BE2C (cell line): ENCODE measurements at regions not wholly inside any gene's neighbourhood (a gene's known extent, or its start where the extent isn't known, plus 50 kb on each side); places are given as distances from the start of the nearest gene placed in this dataset.

Source experiments
- DNase-seq: peaks from one replicate; pipeline ENCODE4 v3.0.0-alpha.2; 2020
- H3K27me3 ChIP-seq: fragments of 250-450 bp; sonication (Bioruptor Pico); 2 replicates; pipeline ENCODE4 v1.5.1; 2020; ENCODE audit warnings: mild to moderate bottlenecking
- H3K36me3 ChIP-seq: fragments of 250-450 bp; sonication (Bioruptor Pico); 2 replicates; pipeline ENCODE4 v1.5.1; 2020; ENCODE audit warnings: mild to moderate bottlenecking
- H3K4me1 ChIP-seq: fragments of 250-450 bp; sonication (Bioruptor Pico); 2 replicates; pipeline ENCODE4 v1.5.1; 2020
- H3K4me3 ChIP-seq: 2 replicates; pipeline ENCODE4 v1.5.1; 2011; ENCODE audit warnings: low read depth, low read length
- H3K9me3 ChIP-seq: fragments of 250-450 bp; sonication (Bioruptor Pico); 2 replicates; pipeline ENCODE4 v1.5.1; 2020
- CTCF ChIP-seq: IDR thresholded peaks from 2 replicates; pipeline ENCODE4 v1.5.1; 2012; ENCODE audit warnings: mild to moderate bottlenecking, low read depth, low read length

GRCh38 chr6:67680297-67680932 is 954.7 kb upstream of the ADGRB3 start:
- no peaks in the 10 kb centered on the region for H3K36me3 ChIP-seq
- no peak for DNase-seq
- peaks cover 9% of the 10 kb centered on the region for H3K4me1 ChIP-seq
- no peak for TF ChIP-seq CTCF
- no peak overlapping the region for H3K4me3 ChIP-seq
- no peaks in the 10 kb centered on the region; the same call in 1 of the 2 replicates for H3K9me3 ChIP-seq
- H3K27me3 ChIP-seq = no peaks in the 10 kb centered on the region

- H3K4me3 ChIP-seq = no peak overlapping the region
- no peaks in the 10 kb centered on the region for H3K27me3 ChIP-seq
- DNase-seq = peak; percentile 27
- no peak for TF ChIP-seq CTCF
- no peaks in the 10 kb centered on the region for H3K36me3 ChIP-seq
- no peaks in the 10 kb centered on the region; the same call in 1 of the 2 replicates for H3K9me3 ChIP-seq
- H3K4me1 ChIP-seq = peaks cover 9% of the 10 kb centered on the region
Measured at GRCh38 chr6:67679566-67680296, 955.4 kb upstream of the ADGRB3 start.

- TF ChIP-seq CTCF = no peak
- DNase-seq = no peak
- Histone ChIP-seq H3K27me3 (no peaks in the 10 kb centered on the region), H3K9me3 (no peaks in the 10 kb centered on the region; the same call in 1 of the 2 replicates), H3K4me3 (no peak overlapping the region), H3K4me1 (peaks cover 9% of the 10 kb centered on the region), H3K36me3 (no peaks in the 10 kb centered on the region)
Measured at GRCh38 chr6:67676892-67677291, 958.2 kb upstream of the ADGRB3 start.

GRCh38 chr6:67667637-67668422 is 967.3 kb upstream of the ADGRB3 start:
- Histone ChIP-seq H3K4me1 (peaks cover 8% of the 10 kb centered on the region), H3K9me3 (no peaks in the 10 kb centered on the region; the same call in 1 of the 2 replicates), H3K27me3 (no peaks in the 10 kb centered on the region), H3K36me3 (no peaks in the 10 kb centered on the region), H3K4me3 (no peak overlapping the region)
- no peak for TF ChIP-seq CTCF
- peak; percentile 51 for DNase-seq

- H3K27me3 ChIP-seq = no peaks in the 10 kb centered on the region
- no peaks in the 10 kb centered on the region; the same call in 1 of the 2 replicates for H3K9me3 ChIP-seq
- DNase-seq = peak; percentile 51
- no peaks in the 10 kb centered on the region for H3K36me3 ChIP-seq
- no peak overlapping the region for H3K4me3 ChIP-seq
- H3K4me1 ChIP-seq = peaks cover 8% of the 10 kb centered on the region
- TF ChIP-seq CTCF = no peak
Measured at GRCh38 chr6:67666177-67666964, 968.7 kb upstream of the ADGRB3 start.
